Ovary (tissue), 3 donors: ENCODE measurements at regions not wholly inside any gene's neighbourhood (a gene's known extent, or its start where the extent isn't known, plus 50 kb on each side); places are given as distances from the start of the nearest gene placed in this dataset.

Experiments
- CTCF ChIP-seq, 3 donors: fragments of 450-650 bp in 2 of 3; fragments of 200-600 bp in 1 of 3; IDR thresholded peaks; one replicate each; pipeline versions ENCODE4 v1.5.1 to v1.8.0; 2016 to 2022; ENCODE audit warnings: antibody characterized with exemption in 3 of 3, mild to moderate bottlenecking in 1 of 3
- EP300 ChIP-seq: sonication (generic); formaldehyde crosslinking; IDR thresholded peaks from one replicate; pipeline ENCODE4 v1.6.1; 2017; ENCODE audit warnings: antibody characterized with exemption
- POLR2A ChIP-seq: fragments of 450-650 bp; IDR thresholded peaks from one replicate; pipeline ENCODE4 v1.6.1; 2017; ENCODE audit warnings: antibody characterized with exemption, mild to moderate bottlenecking, moderate library complexity
- donor health status: DM: no; HTN: no; CAD: no.

GRCh38 chr12:81843599-81843998, 84.4 kb upstream of the PPFIA2 start:
- TF ChIP-seq CTCF (IDR thresholded peaks at IDR 0.05) (no peak), POLR2A (no peak), EP300 (no peak)
